Astrocyte of the cerebellum (primary cell): ENCODE measurements at regions not wholly inside any gene's neighbourhood (a gene's known extent, or its start where the extent isn't known, plus 50 kb on each side); places are given as distances from the start of the nearest gene placed in this dataset.

Experiments used
- DNase-seq: peaks from one replicate; pipeline ENCODE4 v3.0.0-alpha.2; 2011; ENCODE audit warnings: low read depth
- H3K4me3 ChIP-seq: 2 replicates; pipeline ENCODE4 v1.5.1; 2011; ENCODE audit warnings: mild to moderate bottlenecking, low read depth, low read length, moderate library complexity
- CTCF ChIP-seq: IDR thresholded peaks from 2 replicates; pipeline ENCODE4 v1.5.1; 2012; ENCODE audit warnings: low read length, low read depth, moderate library complexity, mild to moderate bottlenecking; ENCODE audit errors: missing control alignments
- in situ Hi-C: cut with HindIII; loops from 2 replicates; pipeline ENCODE4 v1.10.0; 2017; ENCODE audit warnings: low sequenced_read_pairs

- H3K4me3 ChIP-seq: no peak overlapping the region
- no peak for DNase-seq
- in situ Hi-C loops: no loop called here
- no peak for TF ChIP-seq CTCF
Observed at GRCh38 chr10:120069700-120070099, 177.2 kb downstream of the SEC23IP start.

- DNase-seq: no peak
- in situ Hi-C loops: no loop called here
- TF ChIP-seq CTCF: no peak
- H3K4me3 ChIP-seq: no peak overlapping the region
Observed at GRCh38 chr10:120075349-120075748, 182.8 kb downstream of the SEC23IP start.

DNA sequence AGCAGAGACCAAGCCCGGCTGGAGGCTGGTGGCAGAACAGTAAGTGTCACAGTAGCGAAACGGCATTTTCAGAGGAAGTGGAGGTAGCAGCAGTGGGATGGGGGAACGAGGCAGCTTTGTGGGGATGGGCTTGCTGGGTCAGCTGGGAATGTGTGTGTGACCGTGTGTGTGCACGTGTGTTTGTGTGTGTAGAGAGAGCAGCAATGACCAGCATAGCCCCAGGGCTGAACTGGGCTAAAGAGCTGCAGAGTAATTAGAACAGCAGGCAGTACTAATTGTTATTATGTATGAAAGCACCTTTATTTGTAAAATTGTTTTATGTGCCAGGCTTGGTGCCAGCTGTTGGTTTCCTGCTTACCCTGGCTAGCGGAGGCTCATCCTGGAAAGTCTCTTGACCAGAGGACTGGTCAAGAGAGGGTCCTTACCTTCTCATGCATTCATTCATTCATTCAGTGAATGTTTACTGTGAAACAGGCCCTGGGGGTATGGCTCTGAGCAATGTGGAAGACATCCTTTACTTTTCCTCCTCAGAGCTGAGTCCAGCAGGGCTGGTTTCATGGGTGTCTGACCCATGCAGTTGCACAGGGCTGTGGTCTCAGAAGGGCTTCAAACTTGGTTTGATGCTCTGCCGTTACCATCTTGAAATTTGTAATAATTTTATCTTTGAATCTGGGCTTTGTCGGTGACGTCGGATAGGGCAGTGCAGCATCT is 184.6 kb downstream of the SEC23IP start:
- no peak for DNase-seq
- H3K4me3 ChIP-seq: no peak overlapping the region
- no peak for TF ChIP-seq CTCF
- in situ Hi-C loops: no loop called here

- no peak overlapping the region for H3K4me3 ChIP-seq
- TF ChIP-seq CTCF: no peak
- in situ Hi-C loops: no loop called here
- DNase-seq: no peak
Observed at GRCh38 chr10:120077707-120078492, 185.4 kb downstream of the SEC23IP start.

GRCh38 chr10:120085096-120085796 is 192.7 kb downstream of the SEC23IP start:
- H3K4me3 ChIP-seq: no peak overlapping the region
- no peak for TF ChIP-seq CTCF
- in situ Hi-C loops: no loop called here
- no peak for DNase-seq

DNA sequence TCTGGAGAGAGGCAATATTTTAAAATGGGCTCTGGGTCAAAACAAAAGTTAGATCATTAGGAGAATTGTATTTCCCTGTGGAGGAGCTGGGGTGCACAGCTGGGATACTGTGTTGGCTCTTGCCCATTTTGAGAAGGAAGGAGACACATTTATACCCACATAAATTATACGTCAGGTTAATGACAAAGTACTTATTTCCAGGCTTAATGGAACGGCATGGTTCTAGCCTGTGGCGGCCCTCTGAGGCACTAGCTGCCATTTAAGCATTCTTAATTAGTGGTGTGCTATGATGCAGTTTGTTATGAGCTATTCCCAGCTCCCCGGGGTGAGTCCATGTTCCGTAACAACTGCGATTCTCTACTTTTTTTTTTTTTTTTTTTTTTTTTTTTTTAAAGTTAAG is 193.5 kb downstream of the SEC23IP start:
- in situ Hi-C loops: no loop called here
- H3K4me3 ChIP-seq: no peak overlapping the region
- no peak for TF ChIP-seq CTCF
- DNase-seq: no peak
